ENCODE measurements at regions not wholly inside any gene's neighbourhood (a gene's known extent, or its start where the extent isn't known, plus 50 kb on each side); places are given as distances from the start of the nearest gene placed in this dataset.

GRCh38 chr16:75794426-75794825 is 68.1 kb upstream of the CPHXL start:
- POLR2A ChIA-PET (ENCODE audit: unreplicated experiment): no interaction called here
- no TSS peak for BruUV-seq (replicated peaks)
- H3F3A ChIP-seq (ENCODE audit: insufficient read depth, low read depth): no peaks in the 10 kb centered on the region

GRCh38 chr16:75798714-75799113 is 72.4 kb upstream of the CPHXL start:
- CTCF ChIA-PET: no interaction called here
- H3K36me3 ChIP-seq (ENCODE audit: low read depth): no peaks in the 10 kb centered on the region
- H3K4me3 ChIP-seq: no peak overlapping the region
- peaks cover 4% of the 10 kb centered on the region; the same call in 1 of the 2 replicates for H3K9me2 ChIP-seq (ENCODE audit: insufficient read depth)
- BruUV-seq (replicated peaks): no TSS peak
- no peaks in the 10 kb centered on the region for H4K20me1 ChIP-seq (ENCODE audit: insufficient read depth)
- H3K4me2 ChIP-seq: no peak overlapping the region
- intact Hi-C loops (cut with micrococcal nuclease; ENCODE audit: unreplicated experiment): no loop called here
- no peaks in the 10 kb centered on the region for H3K27me3 ChIP-seq (ENCODE audit: insufficient read depth, low read depth)
- H2AFZ ChIP-seq: no peak overlapping the region
- no peaks in the 10 kb centered on the region for H3K4me1 ChIP-seq (replicated peaks; ENCODE audit: insufficient read depth)
- TF ChIP-seq CTCF (conservative IDR thresholded peaks at IDR 0.05) (no peak), EZH2 (IDR thresholded peaks at IDR 0.05; ENCODE audit: low read depth) (no peak)
- no peaks in the 10 kb centered on the region for H3F3A ChIP-seq (ENCODE audit: insufficient read depth, low read depth)
- no peaks in the 10 kb centered on the region for H3K9me3 ChIP-seq (ENCODE audit: insufficient read depth, low read depth)
- no peak overlapping the region for H3K27ac ChIP-seq
- no peaks in the 10 kb centered on the region for H3K79me2 ChIP-seq (ENCODE audit: low read depth)
- no peak for DNase-seq
- POLR2A ChIA-PET (ENCODE audit: unreplicated experiment): no interaction called here

More at GRCh38 chr16:75794426-75794825, 68.1 kb upstream of the CPHXL start:
- Histone ChIP-seq H3K4me2 (no peak overlapping the region), H3K36me3 (ENCODE audit: low read depth) (no peaks in the 10 kb centered on the region), H3K9me2 (ENCODE audit: insufficient read depth) (peaks cover 4% of the 10 kb centered on the region; the same call in 1 of the 2 replicates), H3K27me3 (ENCODE audit: insufficient read depth, low read depth) (peaks cover 3% of the 10 kb centered on the region; the same call in 1 of the 2 replicates), H3K9me3 (ENCODE audit: insufficient read depth, low read depth) (no peaks in the 10 kb centered on the region), H3K4me1 (replicated peaks; ENCODE audit: insufficient read depth) (no peaks in the 10 kb centered on the region), H3K27ac (no peak overlapping the region), H3K79me2 (ENCODE audit: low read depth) (no peaks in the 10 kb centered on the region), H3K4me3 (no peak overlapping the region), H2AFZ (no peak overlapping the region), H4K20me1 (ENCODE audit: insufficient read depth) (no peaks in the 10 kb centered on the region)
- intact Hi-C loops (cut with micrococcal nuclease; ENCODE audit: unreplicated experiment): no loop called here
- no peak for DNase-seq
- no peak for TF ChIP-seq EZH2 (IDR thresholded peaks at IDR 0.05; ENCODE audit: low read depth)
- no peak for TF ChIP-seq CTCF (conservative IDR thresholded peaks at IDR 0.05)
- CTCF ChIA-PET: no interaction called here

GRCh38 chr16:75801307-75801706 is 75.0 kb upstream of the CPHXL start:
- Histone ChIP-seq H3K79me2 (ENCODE audit: low read depth) (no peaks in the 10 kb centered on the region), H3F3A (ENCODE audit: insufficient read depth, low read depth) (no peaks in the 10 kb centered on the region), H3K36me3 (ENCODE audit: low read depth) (no peaks in the 10 kb centered on the region), H3K9me2 (ENCODE audit: insufficient read depth) (peaks cover 4% of the 10 kb centered on the region; the same call in 1 of the 2 replicates), H3K4me2 (no peak overlapping the region), H3K27me3 (ENCODE audit: insufficient read depth, low read depth) (peaks cover 12% of the 10 kb centered on the region), H3K4me3 (no peak overlapping the region), H2AFZ (no peak overlapping the region), H3K4me1 (replicated peaks; ENCODE audit: insufficient read depth) (no peaks in the 10 kb centered on the region), H3K9me3 (ENCODE audit: insufficient read depth, low read depth) (no peaks in the 10 kb centered on the region), H4K20me1 (ENCODE audit: insufficient read depth) (no peaks in the 10 kb centered on the region), H3K27ac (no peak overlapping the region)
- POLR2A ChIA-PET (ENCODE audit: unreplicated experiment): no interaction called here
- no TSS peak for BruUV-seq (replicated peaks)
- CTCF ChIA-PET: no interaction called here
- intact Hi-C loops (cut with micrococcal nuclease; ENCODE audit: unreplicated experiment): no loop called here
- no peak for DNase-seq
- TF ChIP-seq EZH2 (IDR thresholded peaks at IDR 0.05; ENCODE audit: low read depth): no peak
- peak; percentile 49 for TF ChIP-seq CTCF (conservative IDR thresholded peaks at IDR 0.05)
